Upper lobe of left lung (tissue), 4 donors: ENCODE measurements at regions not wholly inside any gene's neighbourhood (a gene's known extent, or its start where the extent isn't known, plus 50 kb on each side); places are given as distances from the start of the nearest gene placed in this dataset.

Source experiments
- EP300 ChIP-seq, 4 donors: sonication (generic); formaldehyde crosslinking; IDR thresholded peaks; one replicate each; pipeline ENCODE4 v1.5.1; 2017; ENCODE audit warnings: antibody characterized with exemption in 4 of 4, control low read depth in 2 of 4
- POLR2A ChIP-seq, 4 donors: fragments of 450-650 bp; IDR thresholded peaks; one replicate each; pipeline ENCODE4 v1.5.1; 2016 to 2017; ENCODE audit warnings: antibody characterized with exemption in 4 of 4, mild to moderate bottlenecking in 2 of 4
- TF ChIP-seq, protein P1 (sequence below), 6 experiments: fragments of 450-650 bp in 4 of 6; fragments of 200-600 bp in 2 of 6; sonication (generic) in 2 of 6; IDR thresholded peaks; one replicate each; pipeline ENCODE4 v1.5.1; 2016 to 2019; ENCODE audit warnings: antibody characterized with exemption in 6 of 6

DNA sequence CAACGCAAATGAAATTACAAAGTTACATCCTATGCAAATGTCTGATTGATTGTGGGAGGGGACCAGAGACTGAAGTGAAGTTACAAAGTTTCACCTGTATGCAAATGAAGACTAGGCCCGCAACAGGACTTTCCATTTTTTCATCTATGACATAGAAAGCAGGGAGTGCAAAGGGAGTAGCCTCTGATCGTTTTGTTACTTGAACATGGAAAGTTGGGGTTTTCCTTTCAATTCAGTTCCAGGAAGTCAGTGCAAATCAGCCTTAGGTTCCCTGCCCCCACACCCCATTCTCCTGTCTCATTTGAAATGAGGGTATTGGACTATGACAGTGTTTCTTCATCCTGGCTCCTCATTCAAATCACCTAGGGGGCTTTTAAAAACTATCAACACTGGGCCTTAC lies 96.9 kb upstream of the HABP2 start:
- TF ChIP-seq POLR2A (IDR thresholded peaks at IDR 0.05), result no peak
- TF ChIP-seq, protein P1, sequence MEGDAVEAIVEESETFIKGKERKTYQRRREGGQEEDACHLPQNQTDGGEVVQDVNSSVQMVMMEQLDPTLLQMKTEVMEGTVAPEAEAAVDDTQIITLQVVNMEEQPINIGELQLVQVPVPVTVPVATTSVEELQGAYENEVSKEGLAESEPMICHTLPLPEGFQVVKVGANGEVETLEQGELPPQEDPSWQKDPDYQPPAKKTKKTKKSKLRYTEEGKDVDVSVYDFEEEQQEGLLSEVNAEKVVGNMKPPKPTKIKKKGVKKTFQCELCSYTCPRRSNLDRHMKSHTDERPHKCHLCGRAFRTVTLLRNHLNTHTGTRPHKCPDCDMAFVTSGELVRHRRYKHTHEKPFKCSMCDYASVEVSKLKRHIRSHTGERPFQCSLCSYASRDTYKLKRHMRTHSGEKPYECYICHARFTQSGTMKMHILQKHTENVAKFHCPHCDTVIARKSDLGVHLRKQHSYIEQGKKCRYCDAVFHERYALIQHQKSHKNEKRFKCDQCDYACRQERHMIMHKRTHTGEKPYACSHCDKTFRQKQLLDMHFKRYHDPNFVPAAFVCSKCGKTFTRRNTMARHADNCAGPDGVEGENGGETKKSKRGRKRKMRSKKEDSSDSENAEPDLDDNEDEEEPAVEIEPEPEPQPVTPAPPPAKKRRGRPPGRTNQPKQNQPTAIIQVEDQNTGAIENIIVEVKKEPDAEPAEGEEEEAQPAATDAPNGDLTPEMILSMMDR (IDR thresholded peaks at IDR 0.05), result no peak
- no peak for TF ChIP-seq EP300 (IDR thresholded peaks at IDR 0.05)
